ENCODE measurements at regions not wholly inside any gene's neighbourhood (a gene's known extent, or its start where the extent isn't known, plus 50 kb on each side); places are given as distances from the start of the nearest gene placed in this dataset.
A peak's percentile ranks its signal among the peaks of the same experiment; 100 is the strongest.

GRCh38 chr10:110414548-110415309, 83.0 kb upstream of the DUSP5 start:
- Histone ChIP-seq H3K4me1 (replicated peaks in 1 of 2) (peaks cover 5 to 16% of the 10 kb centered on the region in 2 donors), H3K4me3 (no peak overlapping the region), H3K27ac (no peak overlapping the region)
- 56 to 100% (median 81%) methylated on average over 1 to 5 of the region's 10 CpGs; no CpG with 5 or more reads in 2 of the 10 experiments for WGBS, 10 experiments
- ATAC-seq (replicated peaks in 6 of 8): peak in 4 of 8 experiments; percentile 27 to 39 (median 34)
- in situ Hi-C loops (cut with MboI; ENCODE audit: low pct_unique_long_range_greater_than_20kb in 2 of 9, low sequenced_read_pairs in 9 of 9, unreplicated experiment in 9 of 9): no loop called here

- no peak for ATAC-seq (replicated peaks in 6 of 8)
- Histone ChIP-seq H3K4me3 (no peak overlapping the region), H3K27ac (no peak overlapping the region), H3K4me1 (replicated peaks in 1 of 2) (peaks cover 0 to 6% of the 10 kb centered on the region in 2 donors)
- in situ Hi-C loops (cut with MboI; ENCODE audit: low pct_unique_long_range_greater_than_20kb in 2 of 9, low sequenced_read_pairs in 9 of 9, unreplicated experiment in 9 of 9): no loop called here
- WGBS, 10 experiments: 80 to 100% (median 88%) methylated on average over 1 to 2 of the region's 3 CpGs; no CpG with 5 or more reads in 4 of the 10 experiments
Measured at GRCh38 chr10:110415809-110416208, 81.9 kb upstream of the DUSP5 start.

DNA sequence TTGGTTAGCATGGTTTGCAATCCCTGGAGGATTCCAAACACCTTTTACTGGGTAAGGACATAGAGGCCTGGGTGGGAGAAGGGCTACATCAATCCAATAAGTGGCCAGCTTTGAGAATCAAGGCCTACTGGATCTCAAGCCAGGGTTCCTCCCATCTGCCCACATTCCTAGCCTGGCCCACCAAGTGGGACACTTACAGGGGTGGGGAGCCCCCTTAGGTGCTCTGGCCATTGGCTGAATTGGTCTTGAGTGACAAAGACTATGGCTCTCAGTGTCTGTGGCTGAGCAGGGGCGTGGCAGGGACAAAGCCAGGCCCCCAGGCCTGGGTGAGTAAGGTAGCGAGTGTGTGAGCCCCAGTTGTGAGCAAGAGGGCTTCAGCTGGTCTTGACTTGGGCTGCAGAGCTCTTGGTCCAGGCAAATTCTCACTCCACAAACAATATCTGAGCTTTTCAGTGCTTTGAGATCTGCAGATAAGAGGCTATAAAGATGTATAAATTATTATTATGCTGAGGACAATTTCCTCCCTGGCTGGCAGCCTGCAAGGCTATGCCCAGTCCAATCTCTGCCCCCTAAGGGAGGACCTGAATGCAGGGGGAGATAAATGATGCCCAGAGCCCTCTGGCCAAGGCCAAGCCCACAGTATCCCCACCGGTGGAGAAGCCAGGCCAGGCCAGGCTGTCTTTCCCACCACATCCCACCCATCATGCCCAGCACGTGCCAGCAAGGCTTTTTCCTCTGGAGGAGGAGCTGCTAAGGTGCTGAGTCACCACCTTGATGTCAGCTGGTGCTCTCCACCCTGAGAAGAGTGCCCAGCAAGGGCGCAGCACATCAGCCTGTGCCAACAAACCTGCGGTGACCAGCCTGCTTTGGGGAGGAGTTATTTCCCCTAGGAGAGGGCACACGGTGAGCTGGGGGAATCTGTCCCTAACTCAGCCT, 80.7 kb upstream of the DUSP5 start:
- Histone ChIP-seq H3K4me1 (replicated peaks in 1 of 2) (peaks cover 0 to 3% of the 10 kb centered on the region in 2 donors), H3K4me3 (no peak overlapping the region), H3K27ac (no peak overlapping the region)
- ATAC-seq (replicated peaks in 6 of 8): peak in 1 of 8 experiments; percentile 17
- WGBS, 10 experiments: 20 to 100% (median 76%) methylated on average over 1 to 4 of the region's 7 CpGs; no CpG with 5 or more reads in 3 of the 10 experiments
- in situ Hi-C loops (cut with MboI; ENCODE audit: low pct_unique_long_range_greater_than_20kb in 2 of 9, low sequenced_read_pairs in 9 of 9, unreplicated experiment in 9 of 9): no loop called here

GRCh38 chr10:110418218-110418617, 79.5 kb upstream of the DUSP5 start:
- in situ Hi-C loops (cut with MboI; ENCODE audit: low pct_unique_long_range_greater_than_20kb in 2 of 9, low sequenced_read_pairs in 9 of 9, unreplicated experiment in 9 of 9): no loop called here
- 68 to 100% (median 84%) methylated on average over 1 to 6 of the region's 6 CpGs for WGBS, 10 experiments
- no peaks in the 10 kb centered on the region for H3K4me1 ChIP-seq (replicated peaks in 1 of 2)

DNA sequence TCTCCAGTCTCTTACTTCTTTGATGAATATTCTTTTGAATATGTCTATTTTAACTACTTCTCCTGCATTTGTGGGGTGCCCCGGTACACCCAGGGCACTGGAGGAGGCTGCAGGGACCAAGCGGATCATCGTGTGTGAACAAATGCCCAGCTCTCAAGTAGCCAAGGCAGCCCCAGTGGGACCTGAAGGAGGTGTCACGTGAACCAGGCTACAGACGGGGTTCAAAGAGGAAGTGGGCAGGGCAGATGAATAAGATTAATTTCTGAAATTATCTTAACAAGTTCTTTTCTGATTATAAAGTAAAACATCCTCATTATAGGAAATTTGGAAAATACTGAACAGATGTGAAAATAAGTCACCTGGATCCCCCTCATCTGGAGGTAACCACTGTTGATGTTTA, 78.4 kb upstream of the DUSP5 start:
- Histone ChIP-seq H3K4me1 (replicated peaks in 1 of 2) (no peaks in the 10 kb centered on the region), H3K27ac (no peak overlapping the region), H3K4me3 (no peak overlapping the region)
- WGBS, 10 experiments: 64 to 97% (median 93%) methylated on average over 2 to 3 of the region's 5 CpGs; no CpG with 5 or more reads in 5 of the 10 experiments
- no peak for ATAC-seq (replicated peaks in 6 of 8)
- in situ Hi-C loops (cut with MboI; ENCODE audit: low pct_unique_long_range_greater_than_20kb in 2 of 9, low sequenced_read_pairs in 9 of 9, unreplicated experiment in 9 of 9): no loop called here

More at GRCh38 chr10:110418218-110418617, 79.5 kb upstream of the DUSP5 start:
- Histone ChIP-seq H3K27ac (no peak overlapping the region), H3K4me3 (no peak overlapping the region)
- no peak for ATAC-seq (replicated peaks in 6 of 8)

DNA sequence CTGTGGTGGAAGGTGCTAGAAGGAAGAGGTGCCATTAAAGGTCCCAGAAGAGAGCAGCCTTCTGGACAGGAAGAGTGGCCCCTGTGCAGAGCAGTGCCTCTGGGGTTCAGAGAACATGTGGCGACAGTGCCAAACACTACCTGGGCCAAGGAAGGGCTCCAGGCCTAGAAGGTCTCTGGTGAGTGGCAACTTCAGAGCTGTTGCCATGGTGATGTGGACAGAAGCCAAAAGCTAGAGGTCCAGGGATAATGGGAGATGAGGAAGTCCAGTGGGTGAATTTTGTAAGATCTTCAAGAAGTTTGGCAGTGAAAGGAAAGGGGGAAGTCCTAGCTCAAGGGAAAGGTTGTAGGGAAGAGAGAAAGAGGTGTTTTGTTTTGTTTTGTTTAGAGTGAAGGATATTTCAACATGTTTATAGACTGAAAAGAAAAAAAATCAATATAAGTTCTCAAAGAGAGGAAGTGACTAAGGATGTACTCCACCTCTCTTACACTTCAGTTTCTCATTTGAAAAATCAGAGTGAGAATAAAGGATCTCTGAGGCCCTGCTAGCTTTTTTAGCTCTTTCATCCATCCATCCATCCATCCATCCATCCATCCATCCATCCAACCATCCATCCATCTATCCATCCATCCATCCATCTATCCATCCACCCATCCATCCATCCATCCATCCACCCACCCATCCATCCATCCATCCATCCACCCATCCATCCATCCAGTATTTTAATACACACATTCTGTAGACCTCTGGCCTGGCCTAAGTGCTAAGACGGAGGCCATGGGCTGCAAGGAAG, 77.1 kb upstream of the DUSP5 start:
- ATAC-seq (replicated peaks in 6 of 8): peak in 1 of 8 experiments; percentile 34
- in situ Hi-C loops (cut with MboI; ENCODE audit: low pct_unique_long_range_greater_than_20kb in 2 of 9, low sequenced_read_pairs in 9 of 9, unreplicated experiment in 9 of 9): no loop called here
- Histone ChIP-seq H3K27ac (no peak overlapping the region), H3K4me3 (no peak overlapping the region), H3K4me1 (replicated peaks in 1 of 2) (no peaks in the 10 kb centered on the region)
- 73 to 89% methylated on average over 2 of the region's 2 CpGs; no CpG with 5 or more reads in 8 of the 10 experiments for WGBS, 10 experiments

GRCh38 chr10:110421512-110422138, 76.1 kb upstream of the DUSP5 start:
- Histone ChIP-seq H3K4me1 (replicated peaks in 1 of 2) (no peaks in the 10 kb centered on the region), H3K27ac (no peak overlapping the region), H3K4me3 (no peak overlapping the region)
- WGBS, 10 experiments: 68 to 100% (median 74%) methylated on average over 1 to 3 of the region's 3 CpGs; no CpG with 5 or more reads in 4 of the 10 experiments
- no peak for ATAC-seq (replicated peaks in 6 of 8)
- in situ Hi-C loops (cut with MboI; ENCODE audit: low pct_unique_long_range_greater_than_20kb in 2 of 9, low sequenced_read_pairs in 9 of 9, unreplicated experiment in 9 of 9): no loop called here

DNA sequence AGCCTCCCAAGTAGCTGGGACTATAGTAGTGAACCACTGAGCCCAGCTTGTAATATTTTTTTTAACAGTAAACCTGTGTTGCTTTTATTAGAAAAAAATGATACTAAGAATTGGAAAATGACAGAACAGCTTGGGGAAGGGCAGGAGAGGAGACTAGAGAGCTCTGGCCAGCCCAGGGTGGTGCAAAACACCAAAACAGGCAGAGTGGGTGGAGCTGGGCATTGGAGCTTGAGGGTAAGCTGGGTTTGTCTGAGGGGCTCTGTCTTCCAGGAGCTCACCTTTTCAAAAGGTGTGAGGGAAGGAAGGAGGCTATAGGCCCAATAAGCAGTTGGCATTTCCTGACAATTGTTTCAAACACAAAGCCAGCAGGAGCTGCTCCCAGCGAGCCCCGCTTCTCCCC, 75.2 kb upstream of the DUSP5 start:
- WGBS, 10 experiments: 92% methylated on average over 2 of the region's 2 CpGs; no CpG with 5 or more reads in 9 of the 10 experiments
- Histone ChIP-seq H3K27ac (no peak overlapping the region), H3K4me1 (replicated peaks in 1 of 2) (no peaks in the 10 kb centered on the region), H3K4me3 (no peak overlapping the region)
- no peak for ATAC-seq (replicated peaks in 6 of 8)
- in situ Hi-C loops (cut with MboI; ENCODE audit: low pct_unique_long_range_greater_than_20kb in 2 of 9, low sequenced_read_pairs in 9 of 9, unreplicated experiment in 9 of 9): no loop called here

- no peaks in the 10 kb centered on the region for H3K4me1 ChIP-seq (replicated peaks in 1 of 2)
- WGBS, 10 experiments: 53 to 100% (median 74%) methylated on average over 1 to 5 of the region's 6 CpGs; no CpG with 5 or more reads in 5 of the 10 experiments
- in situ Hi-C loops (cut with MboI; ENCODE audit: low pct_unique_long_range_greater_than_20kb in 2 of 9, low sequenced_read_pairs in 9 of 9, unreplicated experiment in 9 of 9): no loop called here
- H3K4me3 ChIP-seq: no peak overlapping the region
- ATAC-seq (replicated peaks in 6 of 8): no peak
- H3K27ac ChIP-seq: no peak overlapping the region
Measured at GRCh38 chr10:110423650-110424049, 74.1 kb upstream of the DUSP5 start.

- H3K4me1 ChIP-seq (replicated peaks in 1 of 2): no peaks in the 10 kb centered on the region
- in situ Hi-C loops (cut with MboI; ENCODE audit: low pct_unique_long_range_greater_than_20kb in 2 of 9, low sequenced_read_pairs in 9 of 9, unreplicated experiment in 9 of 9): no loop called here
- ATAC-seq (replicated peaks in 6 of 8): peak in 2 of 8 experiments; percentile 5 to 20
- no peak overlapping the region for H3K27ac ChIP-seq
- no peak overlapping the region for H3K4me3 ChIP-seq
- 30 to 90% (median 77%) methylated on average over 1 to 9 of the region's 11 CpGs; no CpG with 5 or more reads in 1 of the 10 experiments for WGBS, 10 experiments
Measured at GRCh38 chr10:110425684-110426293, 71.9 kb upstream of the DUSP5 start.

GRCh38 chr10:110426294-110427181, 71.2 kb upstream of the DUSP5 start:
- in situ Hi-C loops (cut with MboI; ENCODE audit: low pct_unique_long_range_greater_than_20kb in 2 of 9, low sequenced_read_pairs in 9 of 9, unreplicated experiment in 9 of 9): no loop called here
- WGBS, 10 experiments: 43 to 83% (median 65%) methylated on average over 1 to 14 of the region's 14 CpGs
- peak in 2 of 8 experiments; percentile 35 to 36 for ATAC-seq (replicated peaks in 6 of 8)
- no peak overlapping the region for H3K4me3 ChIP-seq
- no peak overlapping the region for H3K27ac ChIP-seq
- H3K4me1 ChIP-seq (replicated peaks in 1 of 2): no peaks in the 10 kb centered on the region
